Hepatic stellate cell (primary cell): ENCODE measurements at regions not wholly inside any gene's neighbourhood (a gene's known extent, or its start where the extent isn't known, plus 50 kb on each side); places are given as distances from the start of the nearest gene placed in this dataset.
"Not testable (repeated sequence)": the region's sequence is repeated elsewhere in the genome, so short reads cannot be mapped to it uniquely, and the experiment has no call there.

Experiments used
- DNase-seq: peaks from one replicate; pipeline ENCODE4 v3.0.0; 2011; ENCODE audit warnings: low spot score

DNA sequence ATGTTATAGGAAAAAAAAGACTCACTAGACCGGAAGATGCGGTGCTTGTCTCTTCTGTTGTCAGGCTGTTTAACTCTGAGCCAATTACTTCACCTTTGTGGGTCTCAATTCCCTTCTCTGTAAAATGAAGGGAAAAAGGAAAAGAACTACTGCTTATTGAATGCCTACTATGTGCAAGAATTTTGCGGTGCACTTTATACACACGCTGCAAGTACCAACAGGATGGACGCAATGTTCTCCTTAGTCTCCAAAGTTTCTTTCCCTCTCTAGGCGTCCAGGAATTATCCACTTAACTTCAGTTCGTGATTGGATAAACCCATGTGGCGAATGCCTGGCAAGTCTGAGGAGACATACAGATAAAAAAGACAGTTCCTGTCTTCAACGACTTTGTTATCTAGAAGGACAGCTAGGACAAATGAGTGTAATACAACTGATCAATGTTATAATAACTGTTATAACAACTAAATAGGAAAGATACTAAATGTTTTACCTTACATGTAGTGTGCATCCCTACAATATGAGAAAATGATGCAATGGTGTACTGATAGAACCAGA lies 69.0 kb upstream of the JARID2 start:
- DNase-seq, result no peak

GRCh38 chr6:15183979-15184378 lies 61.9 kb upstream of the JARID2 start:
- no peak for DNase-seq

DNA sequence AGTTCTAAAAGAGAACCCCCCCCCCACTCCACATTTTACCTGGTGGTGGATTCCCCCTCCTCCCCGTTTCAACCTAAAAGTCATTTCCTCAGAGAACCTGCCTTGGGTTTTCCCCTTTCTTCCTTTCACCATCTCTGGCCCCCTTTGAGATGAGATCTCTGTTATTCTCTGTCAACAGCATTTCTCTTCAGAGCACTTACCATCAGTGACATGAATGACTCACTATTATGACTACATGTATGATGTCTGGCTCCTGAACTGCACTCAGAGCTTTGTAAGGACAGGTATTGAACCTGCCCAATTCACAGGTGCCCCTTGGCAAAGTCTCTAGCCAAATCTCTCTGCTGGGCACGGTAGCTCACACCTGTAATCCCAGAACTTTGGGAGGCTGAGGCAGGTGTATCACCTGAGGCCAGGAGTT lies 61.4 kb upstream of the JARID2 start:
- no peak for DNase-seq

- not testable (repeated sequence) for DNase-seq
These were observed 60.8 kb upstream of the JARID2 start for GRCh38 chr6:15185111-15185510.

- not testable (repeated sequence) for DNase-seq
These were observed 52.4 kb upstream of the JARID2 start for GRCh38 chr6:15193451-15193850.

DNA sequence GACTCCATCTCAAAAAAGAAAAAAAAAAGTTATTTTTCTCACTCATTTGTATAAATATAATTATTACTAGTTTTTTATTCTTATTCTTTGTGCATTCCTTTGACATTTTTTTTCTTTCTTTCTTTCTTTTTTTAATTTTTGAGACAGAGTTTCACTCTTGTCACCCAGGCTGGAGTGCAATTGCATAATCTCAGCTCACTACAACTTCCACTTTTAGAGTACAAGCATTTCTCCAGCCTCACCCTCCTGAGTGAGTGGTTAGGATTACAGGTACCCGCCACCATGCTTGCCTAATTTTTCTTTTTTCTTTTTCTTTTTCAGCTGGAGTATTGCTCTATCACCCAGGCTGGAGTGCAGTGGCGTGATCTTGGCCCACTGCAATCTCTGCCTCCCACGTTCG lies 51.4 kb upstream of the JARID2 start:
- no peak for DNase-seq
